Stimulated activated CD8-positive, alpha-beta memory T cell treated with anti-CD3 and anti-CD28 coated beads, Interleukin-4, amount 100 ng/mL, for 4 hours (primary cell): ENCODE measurements at regions not wholly inside any gene's neighbourhood (a gene's known extent, or its start where the extent isn't known, plus 50 kb on each side); places are given as distances from the start of the nearest gene placed in this dataset.

Experiments used
- DNase-seq, 2 donors: peaks; one replicate each; pipeline ENCODE4 v3.0.0-alpha.2; 2020; ENCODE audit warnings: low read depth in 2 of 2, low spot score in 1 of 2

- DNase-seq, result no peak
Measured at GRCh38 chrX:150163956-150164726, 199.0 kb upstream of the MAMLD1 start.

- DNase-seq, result no peak
Measured at GRCh38 chrX:150164971-150165600, 198.0 kb upstream of the MAMLD1 start.

- no peak for DNase-seq
Measured at GRCh38 chrX:150165776-150166610, 197.1 kb upstream of the MAMLD1 start.

GRCh38 chrX:150167482-150168324 is 195.4 kb upstream of the MAMLD1 start:
- DNase-seq, result no peak

- no peak for DNase-seq
Measured at GRCh38 chrX:150182161-150182560, 181.0 kb upstream of the MAMLD1 start.

GRCh38 chrX:150184491-150184890 is 178.6 kb upstream of the MAMLD1 start:
- no peak for DNase-seq

- DNase-seq, result no peak
Measured at GRCh38 chrX:150185766-150186165, 177.4 kb upstream of the MAMLD1 start.

GRCh38 chrX:150192816-150193215 is 170.3 kb upstream of the MAMLD1 start:
- no peak for DNase-seq

GRCh38 chrX:150196285-150196684 is 166.8 kb upstream of the MAMLD1 start:
- DNase-seq, result no peak

GRCh38 chrX:150197388-150197787 is 165.7 kb upstream of the MAMLD1 start:
- DNase-seq, result no peak

GRCh38 chrX:150198776-150199175 is 164.3 kb upstream of the MAMLD1 start:
- DNase-seq, result no peak

GRCh38 chrX:150199181-150199580 is 163.9 kb upstream of the MAMLD1 start:
- no peak for DNase-seq

GRCh38 chrX:150199803-150200202 is 163.3 kb upstream of the MAMLD1 start:
- DNase-seq, result no peak

GRCh38 chrX:150200361-150200760 is 162.8 kb upstream of the MAMLD1 start:
- DNase-seq, result no peak

GRCh38 chrX:150200820-150201287 is 162.3 kb upstream of the MAMLD1 start:
- DNase-seq, result peak; percentile 4 to 19

- no peak for DNase-seq
Measured at GRCh38 chrX:150201391-150201790, 161.7 kb upstream of the MAMLD1 start.

- no peak for DNase-seq
Measured at GRCh38 chrX:150201841-150202240, 161.3 kb upstream of the MAMLD1 start.

GRCh38 chrX:150202641-150203247 is 160.4 kb upstream of the MAMLD1 start:
- DNase-seq, result no peak

- no peak for DNase-seq
Measured at GRCh38 chrX:150203248-150203645, 159.9 kb upstream of the MAMLD1 start.

GRCh38 chrX:150205011-150205410 is 158.1 kb upstream of the MAMLD1 start:
- no peak for DNase-seq
